Adrenal gland (tissue), 5 donors: ENCODE measurements at regions not wholly inside any gene's neighbourhood (a gene's known extent, or its start where the extent isn't known, plus 50 kb on each side); places are given as distances from the start of the nearest gene placed in this dataset.

Experiments used
- CTCF ChIP-seq, 6 experiments: fragments of 450-650 bp in 4 of 6; fragments of 200-600 bp in 2 of 6; sonication (generic) in 1 of 6; IDR thresholded peaks; 1 replicate in 5 of 6; 2 replicates in 1 of 6; pipeline versions ENCODE4 v1.5.1 to v1.8.0; 2016 to 2021; ENCODE audit warnings: antibody characterized with exemption in 6 of 6, mild to moderate bottlenecking in 2 of 6, moderate library complexity in 1 of 6
- POLR2A ChIP-seq, 2 donors: fragments of 450-650 bp; IDR thresholded peaks; one replicate each; pipeline ENCODE4 v1.6.1; 2017; ENCODE audit warnings: antibody characterized with exemption in 2 of 2, mild to moderate bottlenecking in 2 of 2, moderate library complexity in 1 of 2
- donor health status: DM: no; HTN: no; CAD: no.

- TF ChIP-seq CTCF (IDR thresholded peaks at IDR 0.05), result no peak
- TF ChIP-seq POLR2A (IDR thresholded peaks at IDR 0.05), result no peak
Measured at GRCh38 chr21:17264182-17264581, 248.7 kb upstream of the CXADR start.
